Suprapubic skin (tissue), 4 donors: ENCODE measurements at regions not wholly inside any gene's neighbourhood (a gene's known extent, or its start where the extent isn't known, plus 50 kb on each side); places are given as distances from the start of the nearest gene placed in this dataset.

Source experiments
- DNase-seq, 2 donors: peaks; one replicate each; pipeline ENCODE4 v3.0.0-alpha.2; 2019; ENCODE audit warnings: low spot score in 2 of 2
- H3K27ac ChIP-seq: fragments of 200-600 bp; sonication (generic); one replicate; pipeline ENCODE4 v1.5.1; 2019
- H3K27me3 ChIP-seq: fragments of 200-600 bp; sonication (generic); one replicate; pipeline ENCODE4 v1.5.1; 2019
- H3K36me3 ChIP-seq: fragments of 200-600 bp; sonication (generic); one replicate; pipeline ENCODE4 v1.5.1; 2019
- H3K4me1 ChIP-seq: fragments of 200-600 bp; sonication (generic); one replicate; pipeline ENCODE4 v1.5.1; 2019
- H3K4me3 ChIP-seq: fragments of 200-600 bp; sonication (generic); one replicate; pipeline ENCODE4 v1.5.1; 2019; ENCODE audit warnings: mild to moderate bottlenecking
- H3K9me3 ChIP-seq: fragments of 200-600 bp; sonication (generic); one replicate; pipeline ENCODE4 v1.5.1; 2019
- CTCF ChIP-seq, 2 donors: fragments of 200-600 bp in 1 of 2; fragments of 450-650 bp in 1 of 2; sonication (generic) in 1 of 2; IDR thresholded peaks; one replicate each; pipeline ENCODE4 v1.5.1; 2016 to 2019; ENCODE audit warnings: antibody characterized with exemption in 2 of 2, mild to moderate bottlenecking in 1 of 2, moderate library complexity in 1 of 2
- EP300 ChIP-seq: sonication (generic); formaldehyde crosslinking; IDR thresholded peaks from one replicate; pipeline ENCODE4 v1.6.1; 2017; ENCODE audit warnings: antibody characterized with exemption
- POLR2A ChIP-seq, 2 donors: fragments of 450-650 bp; IDR thresholded peaks; one replicate each; pipeline ENCODE4 v1.6.1; 2017; ENCODE audit warnings: antibody characterized with exemption in 2 of 2, mild to moderate bottlenecking in 2 of 2, moderate library complexity in 2 of 2
- POLR2AphosphoS5 ChIP-seq, 3 donors: sonication (generic); formaldehyde crosslinking; IDR thresholded peaks; one replicate each; pipeline ENCODE4 v1.6.1; 2017; ENCODE audit warnings: antibody characterized with exemption in 3 of 3
- WGBS: methylation state at CpG from one replicate; pipeline ENCODE4 v1.1.5; 2018; 5-methylcytosine and 5-hydroxymethylcytosine counted together

DNA sequence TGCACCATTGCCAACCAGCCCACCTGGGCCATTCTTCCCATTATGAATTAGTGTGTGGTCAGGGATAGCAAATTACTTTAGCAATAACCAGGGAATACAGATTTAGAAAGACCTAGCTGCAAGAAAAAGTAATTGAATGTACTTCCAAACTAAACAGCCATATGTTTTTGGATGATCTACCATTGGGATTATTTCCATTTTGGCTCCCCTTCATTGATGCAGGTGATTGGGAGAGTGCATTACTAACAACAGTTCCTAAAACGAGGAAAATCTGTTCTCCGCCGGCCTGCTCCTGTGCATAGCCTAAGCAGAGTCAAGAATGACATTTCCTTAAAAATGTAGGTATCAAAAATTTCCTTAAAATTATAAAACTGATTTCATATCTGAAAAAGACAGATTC is 58.5 kb downstream of the MAIP1 start:
- no peak overlapping the region for H3K27ac ChIP-seq

DNA sequence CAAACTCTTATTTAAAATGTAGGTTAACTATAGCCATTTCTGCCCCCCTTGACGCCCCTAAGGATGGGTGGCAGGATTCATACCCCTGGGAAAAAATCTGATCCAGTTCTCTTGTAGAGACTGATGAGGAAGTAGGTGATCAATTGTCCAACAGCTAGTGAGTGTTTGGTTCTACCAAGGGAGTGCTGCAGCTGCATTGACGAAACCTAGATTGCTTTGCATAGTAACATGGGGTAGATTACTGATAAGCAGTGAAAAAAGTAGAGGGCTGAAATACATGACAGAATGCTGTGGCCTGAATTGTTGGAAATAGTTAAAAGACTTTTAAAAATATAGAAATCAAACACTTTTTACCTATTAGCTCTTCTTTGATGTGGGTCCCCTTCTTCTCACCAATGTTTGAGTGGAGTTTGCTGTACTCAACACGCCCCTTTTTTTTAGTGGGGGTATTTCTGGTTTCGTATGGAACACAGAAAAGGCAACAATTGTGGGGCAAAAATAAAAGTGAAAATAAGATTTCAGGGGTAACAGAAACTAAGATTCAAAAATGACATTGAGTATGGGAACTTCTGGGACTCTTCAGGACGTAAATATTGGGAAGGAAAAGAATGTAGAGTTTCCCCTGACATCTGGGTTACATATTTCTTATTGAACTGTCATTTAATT is 66.2 kb downstream of the MAIP1 start:
- 76% methylated on average over 5 of the region's 5 CpGs for WGBS
- Histone ChIP-seq H3K27ac (no peak overlapping the region), H3K4me1 (no peaks in the 10 kb centered on the region)

More for the DNA sequence above, 58.5 kb downstream of the MAIP1 start:
- WGBS: 96% methylated on average over 3 of the region's 3 CpGs
- Histone ChIP-seq H3K4me3 (no peak overlapping the region), H3K9me3 (no peaks in the 10 kb centered on the region), H3K4me1 (no peaks in the 10 kb centered on the region), H3K36me3 (no peaks in the 10 kb centered on the region), H3K27me3 (no peaks in the 10 kb centered on the region)
- TF ChIP-seq POLR2AphosphoS5 (IDR thresholded peaks at IDR 0.05): no peak
- no peak for DNase-seq

GRCh38 chr2:200022511-200022910 is 67.1 kb downstream of the MAIP1 start:
- no peak for TF ChIP-seq POLR2A (IDR thresholded peaks at IDR 0.05)
- TF ChIP-seq EP300: no peak
- H3K9me3 ChIP-seq: no peaks in the 10 kb centered on the region
- H3K27ac ChIP-seq: no peak overlapping the region
- no peaks in the 10 kb centered on the region for H3K4me1 ChIP-seq
- H3K27me3 ChIP-seq: no peaks in the 10 kb centered on the region
- H3K36me3 ChIP-seq: no peaks in the 10 kb centered on the region
- no peak overlapping the region for H3K4me3 ChIP-seq
- DNase-seq: no peak
- WGBS: 82% methylated on average over 2 of the region's 2 CpGs

More for the DNA sequence above, 66.2 kb downstream of the MAIP1 start:
- TF ChIP-seq POLR2A (IDR thresholded peaks at IDR 0.05) (no peak), CTCF (IDR thresholded peaks at IDR 0.05) (no peak), POLR2AphosphoS5 (IDR thresholded peaks at IDR 0.05) (no peak), EP300 (no peak)
- DNase-seq: no peak
- Histone ChIP-seq H3K36me3 (no peaks in the 10 kb centered on the region), H3K9me3 (no peaks in the 10 kb centered on the region), H3K4me3 (no peak overlapping the region), H3K27me3 (no peaks in the 10 kb centered on the region)

DNA sequence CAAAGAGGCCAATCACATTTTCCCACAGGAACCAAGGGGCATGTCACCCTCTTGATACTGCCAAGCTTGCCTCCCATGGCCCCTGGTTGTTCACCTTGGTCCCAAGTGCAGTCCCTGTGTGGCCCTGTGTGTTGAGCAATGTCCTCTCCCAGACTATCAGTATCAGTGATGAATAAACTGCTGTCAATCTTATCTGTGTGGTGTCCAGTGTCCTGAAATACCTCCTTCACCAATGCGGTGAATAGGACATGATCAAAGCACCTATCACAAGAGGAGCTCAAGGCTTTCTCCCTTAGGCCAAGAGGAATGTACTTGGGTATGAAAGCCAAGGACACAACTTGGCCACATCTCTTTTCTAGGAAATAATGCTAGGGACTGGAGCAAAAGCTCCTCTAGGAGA is 68.2 kb downstream of the MAIP1 start:
- Histone ChIP-seq H3K4me1 (no peaks in the 10 kb centered on the region), H3K4me3 (no peak overlapping the region), H3K27me3 (no peaks in the 10 kb centered on the region), H3K9me3 (no peaks in the 10 kb centered on the region), H3K36me3 (no peaks in the 10 kb centered on the region), H3K27ac (no peak overlapping the region)
- no peak for TF ChIP-seq EP300
- TF ChIP-seq POLR2AphosphoS5 (IDR thresholded peaks at IDR 0.05): no peak
- TF ChIP-seq CTCF (IDR thresholded peaks at IDR 0.05): no peak
- TF ChIP-seq POLR2A (IDR thresholded peaks at IDR 0.05): no peak
- no peak for DNase-seq
- WGBS: 100% methylated on average over 1 of the region's 1 CpG

GRCh38 chr2:200025717-200026116 is 70.3 kb downstream of the MAIP1 start:
- Histone ChIP-seq H3K4me3 (no peak overlapping the region), H3K27me3 (no peaks in the 10 kb centered on the region), H3K27ac (no peak overlapping the region), H3K36me3 (no peaks in the 10 kb centered on the region), H3K4me1 (no peaks in the 10 kb centered on the region), H3K9me3 (no peaks in the 10 kb centered on the region)
- no peak for TF ChIP-seq POLR2AphosphoS5 (IDR thresholded peaks at IDR 0.05)
- 61% methylated on average over 2 of the region's 2 CpGs for WGBS
- DNase-seq: no peak

DNA sequence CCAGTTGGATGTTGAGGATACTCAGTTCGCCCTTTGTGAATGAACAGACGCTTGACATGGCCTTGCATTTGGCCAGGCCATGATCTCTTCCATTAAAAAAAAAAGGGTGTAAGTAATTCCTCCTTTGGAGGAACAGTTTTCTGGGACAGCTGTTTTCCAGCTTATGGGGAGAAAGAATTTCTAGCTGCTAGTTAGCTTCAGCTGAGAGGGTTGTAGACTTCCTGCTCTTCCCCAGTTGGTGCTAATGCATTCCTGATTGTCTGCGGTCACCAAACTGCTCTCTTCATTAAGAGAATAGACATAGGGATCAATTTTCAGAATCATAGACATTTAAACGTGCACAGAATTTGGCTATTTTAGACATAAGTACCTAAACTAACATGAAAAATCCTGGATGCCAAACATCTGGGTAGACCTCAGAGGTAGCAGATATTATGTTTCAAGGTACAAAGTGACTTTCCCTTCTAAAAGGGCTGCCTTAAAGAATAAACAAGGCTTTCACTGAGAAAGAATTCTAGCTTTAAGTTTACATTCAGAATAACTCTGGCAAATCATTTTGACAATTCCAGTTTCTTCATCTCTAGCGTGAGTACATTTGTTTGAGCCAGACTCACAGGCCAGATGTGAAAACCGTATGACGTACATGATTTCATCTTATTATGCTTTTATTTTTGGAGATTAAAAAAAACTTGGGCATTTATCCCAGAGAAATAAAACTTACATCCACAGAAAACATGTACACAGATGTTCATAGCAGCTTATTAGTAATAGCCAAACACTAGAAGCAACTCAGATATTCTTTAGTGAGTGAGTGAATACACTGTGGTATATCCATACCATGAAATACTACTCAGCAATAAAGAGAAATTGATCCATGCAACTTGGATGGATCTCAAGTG is 71.2 kb downstream of the MAIP1 start:
- no peak for TF ChIP-seq EP300
- no peak for TF ChIP-seq POLR2A (IDR thresholded peaks at IDR 0.05)
- TF ChIP-seq POLR2AphosphoS5 (IDR thresholded peaks at IDR 0.05): no peak
- no peak for TF ChIP-seq CTCF (IDR thresholded peaks at IDR 0.05)
- WGBS: 62% methylated on average over 7 of the region's 7 CpGs
- no peaks in the 10 kb centered on the region for H3K27me3 ChIP-seq
- no peaks in the 10 kb centered on the region for H3K4me1 ChIP-seq
- H3K9me3 ChIP-seq: no peaks in the 10 kb centered on the region
- H3K36me3 ChIP-seq: no peaks in the 10 kb centered on the region
- no peak for DNase-seq
- no peak overlapping the region for H3K4me3 ChIP-seq
- H3K27ac ChIP-seq: no peak overlapping the region
